PC-9 (cell line): ENCODE measurements at regions not wholly inside any gene's neighbourhood (a gene's known extent, or its start where the extent isn't known, plus 50 kb on each side); places are given as distances from the start of the nearest gene placed in this dataset.
"Not testable (repeated sequence)": the region's sequence is repeated elsewhere in the genome, so short reads cannot be mapped to it uniquely, and the experiment has no call there.

Source experiments
- EZH2 ChIP-seq: fragments of 200-600 bp; sonication (generic); IDR thresholded peaks from 2 replicates; pipeline ENCODE4 v1.8.0; 2017; ENCODE audit warnings: antibody characterized with exemption, low read depth
- TF ChIP-seq, protein P1 (sequence below): fragments of 200-600 bp; sonication (generic); conservative IDR thresholded peaks from 2 replicates; pipeline ENCODE4 v1.6.1; 2017; ENCODE audit warnings: mixed run types, antibody characterized with exemption, mild to moderate bottlenecking, moderate library complexity

DNA sequence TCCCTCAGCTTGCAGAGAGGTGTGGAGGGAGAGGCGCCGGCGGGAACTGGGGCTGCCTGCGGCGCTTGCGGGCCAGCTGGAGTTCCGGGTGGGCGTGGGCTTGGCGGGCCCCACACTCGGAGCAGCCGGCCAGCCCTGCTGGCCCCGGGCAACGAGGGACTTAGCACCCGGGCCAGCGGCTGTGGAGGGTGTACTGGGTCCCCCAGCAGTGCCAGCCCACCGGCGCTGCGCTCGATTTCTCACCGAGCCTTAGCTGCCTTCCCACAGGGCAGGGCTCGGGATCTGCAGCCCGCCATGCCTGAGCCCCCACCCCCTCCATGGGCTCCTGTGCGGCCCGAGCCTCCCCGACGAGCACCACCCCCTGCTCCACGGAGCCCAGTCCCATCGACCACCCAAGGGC is 133.5 kb upstream of the NRP1 start:
- TF ChIP-seq, protein P1, sequence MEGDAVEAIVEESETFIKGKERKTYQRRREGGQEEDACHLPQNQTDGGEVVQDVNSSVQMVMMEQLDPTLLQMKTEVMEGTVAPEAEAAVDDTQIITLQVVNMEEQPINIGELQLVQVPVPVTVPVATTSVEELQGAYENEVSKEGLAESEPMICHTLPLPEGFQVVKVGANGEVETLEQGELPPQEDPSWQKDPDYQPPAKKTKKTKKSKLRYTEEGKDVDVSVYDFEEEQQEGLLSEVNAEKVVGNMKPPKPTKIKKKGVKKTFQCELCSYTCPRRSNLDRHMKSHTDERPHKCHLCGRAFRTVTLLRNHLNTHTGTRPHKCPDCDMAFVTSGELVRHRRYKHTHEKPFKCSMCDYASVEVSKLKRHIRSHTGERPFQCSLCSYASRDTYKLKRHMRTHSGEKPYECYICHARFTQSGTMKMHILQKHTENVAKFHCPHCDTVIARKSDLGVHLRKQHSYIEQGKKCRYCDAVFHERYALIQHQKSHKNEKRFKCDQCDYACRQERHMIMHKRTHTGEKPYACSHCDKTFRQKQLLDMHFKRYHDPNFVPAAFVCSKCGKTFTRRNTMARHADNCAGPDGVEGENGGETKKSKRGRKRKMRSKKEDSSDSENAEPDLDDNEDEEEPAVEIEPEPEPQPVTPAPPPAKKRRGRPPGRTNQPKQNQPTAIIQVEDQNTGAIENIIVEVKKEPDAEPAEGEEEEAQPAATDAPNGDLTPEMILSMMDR = not testable (repeated sequence)
- not testable (repeated sequence) for TF ChIP-seq EZH2
